ENCODE measurements at regions not wholly inside any gene's neighbourhood (a gene's known extent, or its start where the extent isn't known, plus 50 kb on each side); places are given as distances from the start of the nearest gene placed in this dataset.

DNA sequence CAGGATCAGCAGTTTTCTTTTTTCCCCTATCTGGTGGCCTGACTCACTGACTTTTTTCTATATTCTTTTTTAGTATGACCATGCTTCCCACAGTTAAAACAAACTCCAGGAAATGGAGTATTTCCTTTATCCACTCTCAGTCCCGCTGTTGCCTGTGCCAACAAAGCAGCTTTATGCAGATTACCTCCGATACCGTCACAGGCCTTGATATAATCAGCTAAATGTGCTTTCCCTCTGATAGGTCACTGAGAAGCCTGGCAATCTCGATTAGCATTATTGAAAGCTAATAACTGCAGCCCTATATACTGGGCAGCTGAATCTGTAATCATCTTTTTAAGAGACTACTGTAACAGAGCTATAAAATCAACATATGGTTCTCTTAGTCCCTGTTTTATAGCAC, 243.6 kb downstream of the KIF21A start:
- H3K4me1 ChIP-seq (ENCODE audit: control insufficient read depth in 2 of 2, insufficient read depth in 2 of 2, low read length in 2 of 2) = no peaks in the 10 kb centered on the region
- H3K9ac ChIP-seq (ENCODE audit: low read length) = no peak overlapping the region
- ChIA-PET POLR2A (no interaction called here), CTCF (no interaction called here)
- H3K79me2 ChIP-seq (ENCODE audit: control insufficient read depth, insufficient read depth, low read length) = no peaks in the 10 kb centered on the region
- WGBS (ENCODE audit: insufficient coverage) = 4% methylated on average over 3 of the region's 4 CpGs
- H3K4me3 ChIP-seq (ENCODE audit: control extremely low read depth in 1 of 5, extremely low read depth in 1 of 5, insufficient read depth in 1 of 5, low read depth in 2 of 5, low read length in 4 of 5) = no peak overlapping the region
- no peak overlapping the region for H3K27ac ChIP-seq (ENCODE audit: low read length in 2 of 2)
- intact Hi-C loops (cut with micrococcal nuclease) = no loop called here
- TF ChIP-seq, protein P1, sequence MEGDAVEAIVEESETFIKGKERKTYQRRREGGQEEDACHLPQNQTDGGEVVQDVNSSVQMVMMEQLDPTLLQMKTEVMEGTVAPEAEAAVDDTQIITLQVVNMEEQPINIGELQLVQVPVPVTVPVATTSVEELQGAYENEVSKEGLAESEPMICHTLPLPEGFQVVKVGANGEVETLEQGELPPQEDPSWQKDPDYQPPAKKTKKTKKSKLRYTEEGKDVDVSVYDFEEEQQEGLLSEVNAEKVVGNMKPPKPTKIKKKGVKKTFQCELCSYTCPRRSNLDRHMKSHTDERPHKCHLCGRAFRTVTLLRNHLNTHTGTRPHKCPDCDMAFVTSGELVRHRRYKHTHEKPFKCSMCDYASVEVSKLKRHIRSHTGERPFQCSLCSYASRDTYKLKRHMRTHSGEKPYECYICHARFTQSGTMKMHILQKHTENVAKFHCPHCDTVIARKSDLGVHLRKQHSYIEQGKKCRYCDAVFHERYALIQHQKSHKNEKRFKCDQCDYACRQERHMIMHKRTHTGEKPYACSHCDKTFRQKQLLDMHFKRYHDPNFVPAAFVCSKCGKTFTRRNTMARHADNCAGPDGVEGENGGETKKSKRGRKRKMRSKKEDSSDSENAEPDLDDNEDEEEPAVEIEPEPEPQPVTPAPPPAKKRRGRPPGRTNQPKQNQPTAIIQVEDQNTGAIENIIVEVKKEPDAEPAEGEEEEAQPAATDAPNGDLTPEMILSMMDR (IDR thresholded peaks at IDR 0.05) = no peak
- no peak for TF ChIP-seq EZH2 (IDR thresholded peaks at IDR 0.05; ENCODE audit: borderline replicate concordance, insufficient read depth, low read depth, low read length, poor library complexity, severe bottlenecking)
- H3K9me3 ChIP-seq (ENCODE audit: control extremely low read depth in 1 of 3, control insufficient read depth in 2 of 3, insufficient read depth in 1 of 3, low read length in 2 of 3) = peaks cover 0 to 2% (median 0%) of the 10 kb centered on the region in 3 donors
- H3K27me3 Mint-ChIP-seq = no peaks in the 10 kb centered on the region
- H4K20me1 ChIP-seq (ENCODE audit: control insufficient read depth, insufficient read depth, low read length, poor library complexity, severe bottlenecking) = no peaks in the 10 kb centered on the region
- DNase-seq (no peak), ATAC-seq (ENCODE audit: low read depth) (no peak)
- H2AFZ ChIP-seq (ENCODE audit: insufficient read depth, low read depth, low read length, poor library complexity, severe bottlenecking) = no peak overlapping the region
- H3K4me3 Mint-ChIP-seq = no peak overlapping the region
- H3K27ac Mint-ChIP-seq = no peak overlapping the region
- no peaks in the 10 kb centered on the region for H3K36me3 ChIP-seq (replicated peaks in 1 of 2; ENCODE audit: control extremely low read depth in 1 of 2, control insufficient read depth in 1 of 2, extremely low read depth in 1 of 2, insufficient read depth in 2 of 2, low read length in 1 of 2)
- H3K4me1 Mint-ChIP-seq = no peaks in the 10 kb centered on the region
- H3K4me2 ChIP-seq (replicated peaks; ENCODE audit: low read depth, low read length, poor library complexity, severe bottlenecking) = no peak overlapping the region
- H3K9me3 Mint-ChIP-seq (ENCODE audit: insufficient read depth) = peaks cover 3% of the 10 kb centered on the region
- no peaks in the 10 kb centered on the region for H3K27me3 ChIP-seq (replicated peaks in 1 of 4; ENCODE audit: control extremely low read depth in 1 of 4, control insufficient read depth in 3 of 4, insufficient read depth in 4 of 4, low read length in 3 of 4)

DNA sequence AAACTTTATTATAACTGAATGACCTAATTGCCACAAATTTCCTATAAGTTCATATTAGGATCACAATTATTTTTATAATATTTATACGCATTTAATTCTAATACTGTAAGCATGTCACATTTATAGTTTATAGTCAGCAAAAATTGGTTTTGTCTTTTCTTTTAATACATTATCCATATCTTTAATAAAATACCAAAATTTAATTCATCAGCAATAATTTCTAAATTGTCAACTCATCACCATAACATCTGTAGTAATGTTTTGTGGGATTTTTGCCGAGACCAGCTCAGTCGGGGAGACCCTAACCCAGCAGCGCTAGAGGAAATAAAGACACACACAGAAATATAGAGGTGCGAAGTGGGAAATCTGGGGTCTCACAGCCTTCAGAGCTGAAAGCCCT, 254.2 kb downstream of the KIF21A start:
- no peak for ATAC-seq (ENCODE audit: low read depth)
- intact Hi-C loops (cut with micrococcal nuclease) = no loop called here
- H4K20me1 ChIP-seq (ENCODE audit: control insufficient read depth, insufficient read depth, low read length, poor library complexity, severe bottlenecking) = no peaks in the 10 kb centered on the region
- H2AFZ ChIP-seq (ENCODE audit: insufficient read depth, low read depth, low read length, poor library complexity, severe bottlenecking) = no peak overlapping the region
- Mint-ChIP-seq H3K4me3 (no peak overlapping the region), H3K27me3 (no peaks in the 10 kb centered on the region), H3K4me1 (no peaks in the 10 kb centered on the region), H3K9me3 (ENCODE audit: insufficient read depth) (peaks cover 3% of the 10 kb centered on the region), H3K27ac (no peak overlapping the region)
- no peaks in the 10 kb centered on the region for H3K27me3 ChIP-seq (replicated peaks in 1 of 4; ENCODE audit: control extremely low read depth in 1 of 4, control insufficient read depth in 3 of 4, insufficient read depth in 4 of 4, low read length in 3 of 4)
- H3K9ac ChIP-seq (ENCODE audit: low read length) = no peak overlapping the region
- peaks cover 0 to 3% (median 0%) of the 10 kb centered on the region in 3 donors for H3K9me3 ChIP-seq (ENCODE audit: control extremely low read depth in 1 of 3, control insufficient read depth in 2 of 3, insufficient read depth in 1 of 3, low read length in 2 of 3)
- H3K4me3 ChIP-seq (ENCODE audit: control extremely low read depth in 1 of 5, extremely low read depth in 1 of 5, insufficient read depth in 1 of 5, low read depth in 2 of 5, low read length in 4 of 5) = no peak overlapping the region
- ChIA-PET CTCF (no interaction called here), POLR2A (no interaction called here)
- no peak for TF ChIP-seq EZH2 (IDR thresholded peaks at IDR 0.05; ENCODE audit: borderline replicate concordance, insufficient read depth, low read depth, low read length, poor library complexity, severe bottlenecking)
- TF ChIP-seq, protein P1 (IDR thresholded peaks at IDR 0.05) = no peak
- no CpG with 5 or more reads among the region's 5 CpGs for WGBS (ENCODE audit: insufficient coverage)
- no peaks in the 10 kb centered on the region for H3K4me1 ChIP-seq (ENCODE audit: control insufficient read depth in 2 of 2, insufficient read depth in 2 of 2, low read length in 2 of 2)
- DNase-seq = no peak
- H3K27ac ChIP-seq (ENCODE audit: low read length in 2 of 2) = no peak overlapping the region
- H3K79me2 ChIP-seq (ENCODE audit: control insufficient read depth, insufficient read depth, low read length) = no peaks in the 10 kb centered on the region
- no peak overlapping the region for H3K4me2 ChIP-seq (replicated peaks; ENCODE audit: low read depth, low read length, poor library complexity, severe bottlenecking)
- H3K36me3 ChIP-seq (replicated peaks in 1 of 2; ENCODE audit: control extremely low read depth in 1 of 2, control insufficient read depth in 1 of 2, extremely low read depth in 1 of 2, insufficient read depth in 2 of 2, low read length in 1 of 2) = no peaks in the 10 kb centered on the region
